HepG2 (cell line): ENCODE measurements at regions not wholly inside any gene's neighbourhood (a gene's known extent, or its start where the extent isn't known, plus 50 kb on each side); places are given as distances from the start of the nearest gene placed in this dataset.

ENCODE experiments used
- ATAC-seq: fragments of 200-7000 bp; cut with Tn5 transposase; 3 replicates; pipeline ENCODE4 v1.9.1; 2020; ENCODE audit warnings: mild to moderate bottlenecking, moderate library complexity
- BruUV-seq: library from RNA; stranded (reverse); fragments of 400-500 nt; replicated peaks from 2 replicates; lab custom pipeline; 2021; lab: Mats Ljungman, UMichigan
- CTCF ChIA-PET: fragments of 300-600 bp; formaldehyde crosslinking; extraction: SDS; loops from one replicate; lab custom pipeline; 2021; ENCODE audit warnings: low total read pairs, inconsistent platforms, low intra/inter-chr PET ratio; lab: Yijun Ruan, JAX
- POLR2A ChIA-PET: fragments of 350-600 bp; sonication (Branson Sonifier 250); formaldehyde crosslinking; loops from one replicate; lab custom pipeline; 2020; ENCODE audit warnings: antibody characterized with exemption, inconsistent platforms; lab: Yijun Ruan, JAX
- DNase-seq: peaks from one replicate; pipeline ENCODE4 v3.0.0-alpha.2; 2015; ENCODE audit warnings: low spot score
- FAIRE-seq: peaks from 3 replicates; lab custom pipeline; 2011; peaks lifted over from hg19 to GRCh38; lab: Jason Lieb, UNC
- H2AFZ ChIP-seq: one replicate; pipeline ENCODE4 v1.6.1; 2011; ENCODE audit warnings: low read length, inconsistent platforms
- H3K27ac ChIP-seq: fragments of 300-600 bp; 3 replicates; pipeline ENCODE4 v1.8.0; 2011; ENCODE audit warnings: mixed run types, mild to moderate bottlenecking, mixed read lengths, low read length, inconsistent platforms; ENCODE audit not compliant: insufficient read depth; ENCODE audit errors: extremely low read length
- H3K27me3 ChIP-seq, 2 experiments: fragments of 200-600 bp in 1 of 2; 2 replicates in 1 of 2; 3 replicates in 1 of 2; pipeline versions ENCODE4 v1.6.0 to v1.8.0; 2011; ENCODE audit warnings: low read length in 2 of 2, mild to moderate bottlenecking in 2 of 2, moderate library complexity in 2 of 2, inconsistent platforms in 1 of 2; ENCODE audit not compliant: insufficient read depth in 2 of 2, control insufficient read depth in 1 of 2
- H3K36me3 ChIP-seq, 2 experiments: fragments of 200-600 bp in 1 of 2; replicated peaks in 1 of 2; 2 replicates in 1 of 2; 3 replicates in 1 of 2; pipeline versions ENCODE4 v1.5.1 to v1.8.0; 2011; ENCODE audit warnings: low read length in 2 of 2, inconsistent platforms in 1 of 2; ENCODE audit not compliant: insufficient read depth in 2 of 2, control insufficient read depth in 1 of 2
- H3K4me1 ChIP-seq: 2 replicates; pipeline ENCODE4 v1.5.1; 2012; ENCODE audit warnings: low read length, inconsistent platforms; ENCODE audit not compliant: insufficient read depth
- H3K4me2 ChIP-seq: 2 replicates; pipeline ENCODE4 v1.6.0; 2011; ENCODE audit warnings: low read depth, low read length, inconsistent platforms
- H3K4me3 ChIP-seq, 3 experiments: fragments of 200-600 bp in 1 of 3; sonication (generic), shearing (Covaris generic) in 1 of 3; replicated peaks in 1 of 3; 2 replicates each; pipeline ENCODE4 v1.5.1; 2011 to 2016; ENCODE audit warnings: low read length in 3 of 3, inconsistent platforms in 2 of 3, low read depth in 2 of 3, mild to moderate bottlenecking in 2 of 3, control low read depth in 1 of 3, mixed read lengths in 1 of 3; ENCODE audit not compliant: insufficient read depth in 1 of 3
- H3K79me2 ChIP-seq: one replicate; pipeline ENCODE4 v1.6.1; 2011; ENCODE audit warnings: low read length, inconsistent platforms; ENCODE audit not compliant: insufficient read depth
- H3K9ac ChIP-seq: 2 replicates; pipeline ENCODE4 v1.6.0; 2011; ENCODE audit warnings: mild to moderate bottlenecking, low read depth, low read length, inconsistent platforms; ENCODE audit not compliant: insufficient read depth
- H3K9me3 ChIP-seq: 2 replicates; pipeline ENCODE4 v1.5.1; 2012; ENCODE audit warnings: mild to moderate bottlenecking, low read length
- H4K20me1 ChIP-seq: 2 replicates; pipeline ENCODE4 v1.6.0; 2011; ENCODE audit warnings: inconsistent platforms, mild to moderate bottlenecking, low read length, moderate library complexity; ENCODE audit not compliant: insufficient read depth
- ATF7 ChIP-seq, 2 experiments: fragments of 450-650 bp in 1 of 2; sonication (generic) in 1 of 2; formaldehyde crosslinking in 1 of 2; IDR thresholded peaks; 2 replicates each; pipeline versions ENCODE4 v1.4.0 to v1.6.1; 2016 to 2020; ENCODE audit warnings: antibody characterized with exemption in 1 of 2, mild to moderate bottlenecking in 1 of 2, missing genetic modification reagents in 1 of 2
- GABPA ChIP-seq, 2 experiments: IDR thresholded peaks; 2 replicates each; pipeline ENCODE4 v1.6.1; 2011 to 2016; ENCODE audit warnings: low read depth in 2 of 2, low read length in 1 of 2, missing biosample characterization in 1 of 2, missing genetic modification characterization in 1 of 2
- KLF16 ChIP-seq, 2 experiments: sonication (generic) in 1 of 2; formaldehyde crosslinking in 1 of 2; IDR thresholded peaks; 2 replicates each; pipeline versions ENCODE4 v1.6.1 to v1.8.0; 2016 to 2023; ENCODE audit warnings: missing genetic modification reagents in 2 of 2, missing compliant biosample characterization in 1 of 2
- MIXL1 ChIP-seq: IDR thresholded peaks from 2 replicates; pipeline ENCODE4 v1.6.1; 2016
- SKI ChIP-seq: fragments of 450-650 bp; IDR thresholded peaks from one replicate; pipeline ENCODE4 v1.6.1; 2018; ENCODE audit warnings: mild to moderate bottlenecking; ENCODE audit not compliant: partially characterized antibody
- SRSF9 ChIP-seq: fragments of 200-400 bp; formaldehyde crosslinking; IDR thresholded peaks from 2 replicates; pipeline ENCODE4 v1.6.1; 2018; ENCODE audit warnings: borderline replicate concordance, mild to moderate bottlenecking, low read depth, low read length; ENCODE audit not compliant: insufficient read depth, poor library complexity, severe bottlenecking
- TBP ChIP-seq: sonication (generic); formaldehyde crosslinking; IDR thresholded peaks from 2 replicates; pipeline ENCODE4 v1.5.0; 2020; ENCODE audit warnings: missing genetic modification reagents
- ZFP62 ChIP-seq: sonication (generic); formaldehyde crosslinking; IDR thresholded peaks from 2 replicates; pipeline ENCODE4 v1.4.0; 2020; ENCODE audit warnings: missing genetic modification reagents
- WGBS: methylation state at CpG from one replicate; pipeline ENCODE4 v1.1.6; 2017; ENCODE audit warnings: low lambda C conversion rate; 5-methylcytosine and 5-hydroxymethylcytosine counted together
- in situ Hi-C: cut with HindIII; loops from 2 replicates; pipeline ENCODE4 v1.10.0; 2017; ENCODE audit warnings: low pct_unique_long_range_greater_than_20kb; ENCODE audit not compliant: extremely low pct_ligation_motif_present
- intact Hi-C: fragments of 100-400 bp; cut with micrococcal nuclease; formaldehyde crosslinking; loops from one replicate; pipeline ENCODE4 v1.10.0; 2022; ENCODE audit not compliant: unreplicated experiment
- TF ChIP-seq, protein P1 (sequence below): sonication (generic); formaldehyde crosslinking; IDR thresholded peaks from 2 replicates; pipeline ENCODE4 v1.5.0; 2020; ENCODE audit warnings: missing genetic modification reagents
- TF ChIP-seq, protein P2 (sequence below), 2 experiments: fragments of 450-650 bp in 1 of 2; sonication (generic) in 1 of 2; formaldehyde crosslinking; IDR thresholded peaks; 2 replicates each; pipeline versions ENCODE4 v1.5.0 to v1.8.0; 2020 to 2022; ENCODE audit warnings: mild to moderate bottlenecking in 1 of 2, missing genetic modification reagents in 1 of 2
- TF ChIP-seq, protein P3 (sequence below): sonication (generic); formaldehyde crosslinking; IDR thresholded peaks from 2 replicates; pipeline ENCODE4 v1.8.1; 2022; ENCODE audit warnings: mild to moderate bottlenecking, missing genetic modification reagents

DNA sequence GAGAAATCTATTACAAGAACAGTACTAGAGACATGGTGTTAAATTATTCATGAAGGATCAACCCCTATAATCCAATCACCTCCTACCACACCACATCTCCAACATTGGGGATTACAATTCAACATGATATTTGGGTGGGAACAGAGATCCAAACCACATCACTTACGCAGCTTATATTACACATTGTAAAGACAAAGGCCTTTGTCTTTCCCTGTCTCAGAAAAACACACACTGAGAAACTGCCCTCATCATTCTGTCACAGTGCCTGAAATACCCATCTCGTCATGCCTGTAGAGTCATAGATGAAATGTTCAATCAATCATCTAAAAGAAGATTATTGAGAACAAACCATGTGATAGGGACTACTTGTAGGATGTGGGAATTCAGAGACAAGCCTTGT, 558.8 kb upstream of the GRIA3 start:
- in situ Hi-C loops: no loop called here
- FAIRE-seq: no peak
- H4K20me1 ChIP-seq: no peaks in the 10 kb centered on the region

More for the DNA sequence above, 558.8 kb upstream of the GRIA3 start:
- intact Hi-C loops: no loop called here
- POLR2A ChIA-PET: no interaction called here
- no TSS peak for BruUV-seq
- ATAC-seq (no peak), DNase-seq (no peak)
- no peak overlapping the region for H2AFZ ChIP-seq
- H3K4me3 ChIP-seq: no peak overlapping the region
- no peaks in the 10 kb centered on the region for H3K4me1 ChIP-seq
- H3K4me2 ChIP-seq: no peak overlapping the region
- no peak overlapping the region for H3K27ac ChIP-seq
- CTCF ChIA-PET: no interaction called here
- no peaks in the 10 kb centered on the region for H3K9me3 ChIP-seq
- H3K9ac ChIP-seq: no peak overlapping the region
- TF ChIP-seq MIXL1 (CRISPR knock-in tag) (no peak), ZFP62 (no peak), ATF7 (IDR thresholded peaks at IDR 0.05) (no peak), ATF7 (CRISPR knock-in tag; IDR thresholded peaks at IDR 0.05) (no peak), GABPA (IDR thresholded peaks at IDR 0.05; ENCODE audit: low read depth, low read length) (no peak), GABPA (CRISPR knock-in tag; IDR thresholded peaks at IDR 0.05; ENCODE audit: low read depth) (no peak), SRSF9 (no peak), SKI (no peak), KLF16 (CRISPR knock-in tag; IDR thresholded peaks at IDR 0.05) (no peak), TBP (CRISPR knock-in tag) (no peak)
- TF ChIP-seq, protein P1, sequence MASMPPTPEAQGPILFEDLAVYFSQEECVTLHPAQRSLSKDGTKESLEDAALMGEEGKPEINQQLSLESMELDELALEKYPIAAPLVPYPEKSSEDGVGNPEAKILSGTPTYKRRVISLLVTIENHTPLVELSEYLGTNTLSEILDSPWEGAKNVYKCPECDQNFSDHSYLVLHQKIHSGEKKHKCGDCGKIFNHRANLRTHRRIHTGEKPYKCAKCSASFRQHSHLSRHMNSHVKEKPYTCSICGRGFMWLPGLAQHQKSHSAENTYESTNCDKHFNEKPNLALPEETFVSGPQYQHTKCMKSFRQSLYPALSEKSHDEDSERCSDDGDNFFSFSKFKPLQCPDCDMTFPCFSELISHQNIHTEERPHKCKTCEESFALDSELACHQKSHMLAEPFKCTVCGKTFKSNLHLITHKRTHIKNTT (CRISPR knock-in tag): no peak
- TF ChIP-seq, protein P2, sequence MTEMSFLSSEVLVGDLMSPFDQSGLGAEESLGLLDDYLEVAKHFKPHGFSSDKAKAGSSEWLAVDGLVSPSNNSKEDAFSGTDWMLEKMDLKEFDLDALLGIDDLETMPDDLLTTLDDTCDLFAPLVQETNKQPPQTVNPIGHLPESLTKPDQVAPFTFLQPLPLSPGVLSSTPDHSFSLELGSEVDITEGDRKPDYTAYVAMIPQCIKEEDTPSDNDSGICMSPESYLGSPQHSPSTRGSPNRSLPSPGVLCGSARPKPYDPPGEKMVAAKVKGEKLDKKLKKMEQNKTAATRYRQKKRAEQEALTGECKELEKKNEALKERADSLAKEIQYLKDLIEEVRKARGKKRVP (CRISPR knock-in tag; IDR thresholded peaks at IDR 0.05): no peak
- TF ChIP-seq, protein P3, sequence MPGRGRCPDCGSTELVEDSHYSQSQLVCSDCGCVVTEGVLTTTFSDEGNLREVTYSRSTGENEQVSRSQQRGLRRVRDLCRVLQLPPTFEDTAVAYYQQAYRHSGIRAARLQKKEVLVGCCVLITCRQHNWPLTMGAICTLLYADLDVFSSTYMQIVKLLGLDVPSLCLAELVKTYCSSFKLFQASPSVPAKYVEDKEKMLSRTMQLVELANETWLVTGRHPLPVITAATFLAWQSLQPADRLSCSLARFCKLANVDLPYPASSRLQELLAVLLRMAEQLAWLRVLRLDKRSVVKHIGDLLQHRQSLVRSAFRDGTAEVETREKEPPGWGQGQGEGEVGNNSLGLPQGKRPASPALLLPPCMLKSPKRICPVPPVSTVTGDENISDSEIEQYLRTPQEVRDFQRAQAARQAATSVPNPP (CRISPR knock-in tag): no peak
- WGBS: 5% methylated on average over 2 of the region's 2 CpGs
- H3K27me3 ChIP-seq: no peaks in the 10 kb centered on the region
- H3K36me3 ChIP-seq: no peaks in the 10 kb centered on the region
- H3K79me2 ChIP-seq: no peaks in the 10 kb centered on the region
